ENCODE measurements at regions not wholly inside any gene's neighbourhood (a gene's known extent, or its start where the extent isn't known, plus 50 kb on each side); places are given as distances from the start of the nearest gene placed in this dataset.

DNA sequence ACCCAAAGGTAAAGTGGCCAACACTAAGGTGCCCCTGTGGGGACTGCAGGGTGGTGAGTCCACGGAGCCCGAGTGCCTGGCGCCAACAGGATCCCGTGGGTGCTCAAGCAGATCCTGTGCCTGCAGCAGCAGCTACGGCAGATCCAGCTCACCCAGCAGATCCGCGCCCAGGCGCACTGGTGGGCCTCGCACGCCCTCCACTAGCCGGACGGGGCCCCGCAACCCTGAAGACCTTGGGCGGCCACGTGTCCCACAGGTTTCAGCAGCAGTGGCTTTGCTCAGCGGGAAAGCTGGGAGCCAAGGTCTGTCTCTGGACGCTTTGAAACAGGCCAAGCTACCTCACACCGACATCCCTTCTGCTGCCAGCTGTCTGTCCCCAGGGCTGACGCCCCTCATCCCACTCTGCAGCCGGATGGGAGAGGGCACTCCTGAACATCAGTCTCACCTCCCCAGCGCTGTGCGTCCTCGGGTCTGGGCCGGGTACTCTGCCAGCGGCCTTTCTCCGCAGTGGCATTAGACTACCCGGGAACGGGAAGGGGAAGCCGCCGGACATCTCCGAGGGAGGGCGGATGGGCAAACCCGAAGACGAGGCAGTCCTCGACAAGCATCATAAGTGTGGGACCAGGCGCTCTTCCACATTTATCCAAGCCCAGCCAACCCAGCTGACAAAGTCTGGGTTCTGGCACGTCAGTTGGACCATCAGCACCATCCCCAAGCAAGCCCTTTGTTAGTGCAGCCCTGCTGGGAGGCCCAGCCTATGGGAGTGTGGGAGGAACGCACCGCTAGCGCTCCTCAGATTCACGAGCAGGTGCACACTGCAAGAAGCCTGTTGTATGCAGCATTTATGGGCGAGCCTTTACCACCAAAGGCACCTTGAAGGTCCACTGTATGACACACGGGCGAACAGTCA, 212.6 kb upstream of the UBE2E2 start:
- no peaks in the 10 kb centered on the region for H4K20me1 ChIP-seq (ENCODE audit: insufficient read depth, low read length)
- H3K36me3 ChIP-seq (ENCODE audit: insufficient read depth, low read length) = no peaks in the 10 kb centered on the region
- H3K79me2 ChIP-seq (ENCODE audit: insufficient read depth, low read length) = no peaks in the 10 kb centered on the region
- no peak overlapping the region for H2AFZ ChIP-seq (ENCODE audit: low read depth, low read length)
- no peak overlapping the region for H3K27ac ChIP-seq (ENCODE audit: low read length)
- no peaks in the 10 kb centered on the region for H3K4me1 ChIP-seq (ENCODE audit: insufficient read depth, low read length)
- H3K9ac ChIP-seq (ENCODE audit: low read depth, low read length) = no peak overlapping the region
- H3K9me3 ChIP-seq (ENCODE audit: insufficient read depth, low read length, severe bottlenecking) = no peaks in the 10 kb centered on the region
- no peak overlapping the region for H3K4me2 ChIP-seq (ENCODE audit: insufficient read depth, low read length)
- no peak overlapping the region for H3K4me3 ChIP-seq (ENCODE audit: low read depth in 1 of 2, low read length in 2 of 2)
- no peaks in the 10 kb centered on the region for H3K27me3 ChIP-seq (ENCODE audit: insufficient read depth, low read length, poor library complexity)
- TF ChIP-seq EZH2 (IDR thresholded peaks at IDR 0.05; ENCODE audit: borderline replicate concordance, low read depth, low read length, severe bottlenecking) (no peak), CTCF (IDR thresholded peaks at IDR 0.05; ENCODE audit: borderline replicate concordance, extremely low read depth, low read length, poor library complexity, severe bottlenecking) (no peak)
- no peak for ATAC-seq (ENCODE audit: insufficient read depth, low read depth)
- DNase-seq = no peak

DNA sequence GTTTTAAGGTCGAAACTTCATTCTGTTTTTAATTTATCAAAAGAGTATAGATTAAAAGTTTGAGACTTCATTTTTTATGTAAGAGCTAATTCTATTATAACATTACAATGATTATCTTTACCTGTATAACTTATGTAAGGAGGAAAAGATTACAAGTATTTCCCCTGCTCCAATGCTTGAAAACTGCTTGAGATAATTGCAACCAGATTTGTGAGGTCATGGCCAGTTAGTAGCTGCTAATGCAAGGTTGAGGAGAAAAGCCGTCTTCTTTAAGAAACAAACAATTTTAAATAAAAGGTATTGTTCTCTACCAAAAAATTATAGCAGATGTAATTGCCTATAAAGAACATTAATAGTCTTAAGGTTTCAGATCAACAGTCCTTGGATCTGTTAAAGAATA, 208.3 kb upstream of the UBE2E2 start:
- DNase-seq (no peak), ATAC-seq (ENCODE audit: insufficient read depth, low read depth) (no peak)
- no peak for TF ChIP-seq CTCF (IDR thresholded peaks at IDR 0.05; ENCODE audit: borderline replicate concordance, extremely low read depth, low read length, poor library complexity, severe bottlenecking)
- no peak for TF ChIP-seq EZH2 (IDR thresholded peaks at IDR 0.05; ENCODE audit: borderline replicate concordance, low read depth, low read length, severe bottlenecking)
- H3K4me1 ChIP-seq (ENCODE audit: insufficient read depth, low read length) = no peaks in the 10 kb centered on the region
- no peak overlapping the region for H2AFZ ChIP-seq (ENCODE audit: low read depth, low read length)
- H3K9me3 ChIP-seq (ENCODE audit: insufficient read depth, low read length, severe bottlenecking) = no peaks in the 10 kb centered on the region
- no peaks in the 10 kb centered on the region for H3K36me3 ChIP-seq (ENCODE audit: insufficient read depth, low read length)
- H3K4me3 ChIP-seq (ENCODE audit: low read depth in 1 of 2, low read length in 2 of 2) = no peak overlapping the region
- H4K20me1 ChIP-seq (ENCODE audit: insufficient read depth, low read length) = no peaks in the 10 kb centered on the region
- H3K4me2 ChIP-seq (ENCODE audit: insufficient read depth, low read length) = no peak overlapping the region
- H3K9ac ChIP-seq (ENCODE audit: low read depth, low read length) = no peak overlapping the region
- no peak overlapping the region for H3K27ac ChIP-seq (ENCODE audit: low read length)
- H3K27me3 ChIP-seq (ENCODE audit: insufficient read depth, low read length, poor library complexity) = no peaks in the 10 kb centered on the region
- H3K79me2 ChIP-seq (ENCODE audit: insufficient read depth, low read length) = no peaks in the 10 kb centered on the region

- Histone ChIP-seq H3K9ac (ENCODE audit: low read depth, low read length) (no peak overlapping the region), H3K4me1 (ENCODE audit: insufficient read depth, low read length) (no peaks in the 10 kb centered on the region), H3K27me3 (ENCODE audit: insufficient read depth, low read length, poor library complexity) (no peaks in the 10 kb centered on the region), H3K27ac (ENCODE audit: low read length) (no peak overlapping the region), H3K4me3 (ENCODE audit: low read depth in 1 of 2, low read length in 2 of 2) (no peak overlapping the region), H2AFZ (ENCODE audit: low read depth, low read length) (no peak overlapping the region), H4K20me1 (ENCODE audit: insufficient read depth, low read length) (no peaks in the 10 kb centered on the region), H3K79me2 (ENCODE audit: insufficient read depth, low read length) (no peaks in the 10 kb centered on the region), H3K4me2 (ENCODE audit: insufficient read depth, low read length) (no peak overlapping the region), H3K36me3 (ENCODE audit: insufficient read depth, low read length) (no peaks in the 10 kb centered on the region), H3K9me3 (ENCODE audit: insufficient read depth, low read length, severe bottlenecking) (no peaks in the 10 kb centered on the region)
- DNase-seq (no peak), ATAC-seq (ENCODE audit: insufficient read depth, low read depth) (no peak)
- TF ChIP-seq EZH2 (IDR thresholded peaks at IDR 0.05; ENCODE audit: borderline replicate concordance, low read depth, low read length, severe bottlenecking) (no peak), CTCF (IDR thresholded peaks at IDR 0.05; ENCODE audit: borderline replicate concordance, extremely low read depth, low read length, poor library complexity, severe bottlenecking) (no peak)
Observed at GRCh38 chr3:22996920-22997571, 206.1 kb upstream of the UBE2E2 start.

Data from DND-41 (cell line).